ENCODE measurements at regions not wholly inside any gene's neighbourhood (a gene's known extent, or its start where the extent isn't known, plus 50 kb on each side); places are given as distances from the start of the nearest gene placed in this dataset.

- TF ChIP-seq CTCF (IDR thresholded peaks at IDR 0.05) (no peak), POLR2A (IDR thresholded peaks at IDR 0.05) (no peak)
Measured at GRCh38 chr4:66482186-66482585, 811.9 kb upstream of the EPHA5 start.
